A673 (cell line): ENCODE measurements at regions not wholly inside any gene's neighbourhood (a gene's known extent, or its start where the extent isn't known, plus 50 kb on each side); places are given as distances from the start of the nearest gene placed in this dataset.

ENCODE experiments used
- BruUV-seq: library from RNA; stranded (reverse); fragments of 400-500 nt; replicated peaks from 2 replicates; lab custom pipeline; 2021; lab: Mats Ljungman, UMichigan
- CTCF ChIA-PET: fragments of 300-600 bp; sonication (Branson Sonifier 250); formaldehyde crosslinking; loops from one replicate; lab custom pipeline; 2022; ENCODE audit warnings: antibody characterized with exemption; lab: Charles Lee
- POLR2A ChIA-PET: fragments of 300-600 bp; sonication (Branson Sonifier 250); formaldehyde crosslinking; loops from one replicate; lab custom pipeline; 2022; ENCODE audit warnings: antibody characterized with exemption; ENCODE audit not compliant: low non-redundant PET; lab: Charles Lee
- DNase-seq: peaks from one replicate; pipeline ENCODE4 v3.0.0-alpha.2; 2015; ENCODE audit warnings: low spot score
- H3K27ac ChIP-seq: fragments of 200-600 bp; sonication (generic); 2 replicates; pipeline ENCODE4 v1.5.1; 2016; ENCODE audit warnings: mixed run types, low read depth, mild to moderate bottlenecking, mixed read lengths, antibody characterized with exemption, low read length; ENCODE audit not compliant: poor library complexity, severe bottlenecking
- H3K27me3 ChIP-seq: fragments of 200-600 bp; sonication (generic); replicated peaks from 2 replicates; pipeline ENCODE4 v1.6.1; 2017; ENCODE audit warnings: mixed run types, low read depth, mild to moderate bottlenecking, mixed read lengths, antibody characterized with exemption, low read length; ENCODE audit not compliant: insufficient read depth, poor library complexity
- H3K36me3 ChIP-seq: fragments of 200-600 bp; sonication (generic); 2 replicates; pipeline ENCODE4 v1.6.1; 2016; ENCODE audit warnings: mixed run types, mild to moderate bottlenecking, mixed read lengths, antibody characterized with exemption, low read length; ENCODE audit not compliant: insufficient read depth, poor library complexity, severe bottlenecking
- H3K4me1 ChIP-seq: fragments of 200-600 bp; sonication (generic); 2 replicates; pipeline ENCODE4 v1.6.1; 2017; ENCODE audit warnings: mixed run types, mild to moderate bottlenecking, mixed read lengths, antibody characterized with exemption, low read length; ENCODE audit not compliant: insufficient read depth, poor library complexity, severe bottlenecking
- H3K4me3 ChIP-seq: fragments of 200-600 bp; sonication (generic); 2 replicates; pipeline ENCODE4 v1.5.1; 2016; ENCODE audit warnings: low read depth, mixed run types, mild to moderate bottlenecking, mixed read lengths, low read length; ENCODE audit not compliant: poor library complexity, severe bottlenecking
- H3K9me3 ChIP-seq: fragments of 200-600 bp; sonication (generic); 2 replicates; pipeline ENCODE4 v1.6.1; 2016; ENCODE audit warnings: mixed run types, low read depth, mild to moderate bottlenecking, mixed read lengths, antibody characterized with exemption, low read length; ENCODE audit not compliant: poor library complexity, severe bottlenecking
- CTCF ChIP-seq: fragments of 300-800, 200-600 bp; sonication (generic); conservative IDR thresholded peaks from 2 replicates; pipeline ENCODE4 v1.5.1; 2017; ENCODE audit warnings: low read depth, mild to moderate bottlenecking, antibody characterized with exemption, low read length, moderate library complexity, mixed read lengths
- EZH2 ChIP-seq: fragments of 200-600 bp; sonication (generic); IDR thresholded peaks from 2 replicates; pipeline ENCODE4 v1.6.1; 2017; ENCODE audit warnings: borderline replicate concordance, low read depth, mild to moderate bottlenecking, mixed read lengths, antibody characterized with exemption, low read length; ENCODE audit not compliant: poor library complexity, severe bottlenecking
- intact Hi-C: fragments of 100-400 bp; cut with micrococcal nuclease; formaldehyde crosslinking; loops from one replicate; pipeline ENCODE4 v1.10.0; 2022; ENCODE audit not compliant: unreplicated experiment

GRCh38 chr18:59065684-59066083 is 74.0 kb upstream of the SEC11C start:
- no peak for DNase-seq
- no peaks in the 10 kb centered on the region for H3K27me3 ChIP-seq
- H3K4me1 ChIP-seq, result peaks cover 2% of the 10 kb centered on the region
- ChIA-PET POLR2A (no interaction called here), CTCF (no interaction called here)
- intact Hi-C loops, result no loop called here
- BruUV-seq, result no TSS peak
- no peak overlapping the region for H3K4me3 ChIP-seq
- TF ChIP-seq CTCF (no peak), EZH2 (no peak)
- H3K9me3 ChIP-seq, result no peaks in the 10 kb centered on the region
- no peak overlapping the region for H3K27ac ChIP-seq
- H3K36me3 ChIP-seq, result no peaks in the 10 kb centered on the region

GRCh38 chr18:59067873-59068272 is 71.8 kb upstream of the SEC11C start:
- peaks cover 4% of the 10 kb centered on the region for H3K4me1 ChIP-seq
- TF ChIP-seq EZH2, result no peak
- TF ChIP-seq CTCF, result peak; percentile 71
- intact Hi-C loops, result no loop called here
- H3K4me3 ChIP-seq, result no peak overlapping the region
- DNase-seq, result peak; percentile 41
- H3K27ac ChIP-seq, result no peak overlapping the region
- H3K9me3 ChIP-seq, result no peaks in the 10 kb centered on the region
- no TSS peak for BruUV-seq
- no peaks in the 10 kb centered on the region for H3K36me3 ChIP-seq
- H3K27me3 ChIP-seq, result no peaks in the 10 kb centered on the region
- CTCF ChIA-PET, result interaction anchor here (1.0 kb wide), 1 partner anchor 299 kb away, joined by 3 read pairs; no protein-coding TSS in a partner anchor
- POLR2A ChIA-PET, result no interaction called here

- ChIA-PET POLR2A (no interaction called here), CTCF (interaction anchor here (0.6 to 1.0 kb wide), 2 partner anchors 187 to 300 kb away, joined by 3 read pairs; no protein-coding TSS in a partner anchor)
- no peaks in the 10 kb centered on the region for H3K9me3 ChIP-seq
- TF ChIP-seq CTCF (0 out of 2 replicates have a peak, but pooled peaks have one; percentile 31), EZH2 (no peak)
- H3K27ac ChIP-seq, result no peak overlapping the region
- H3K4me1 ChIP-seq, result peaks cover 4% of the 10 kb centered on the region
- H3K36me3 ChIP-seq, result no peaks in the 10 kb centered on the region
- intact Hi-C loops, result no loop called here
- no peak overlapping the region for H3K4me3 ChIP-seq
- no peak for DNase-seq
- no TSS peak for BruUV-seq
- H3K27me3 ChIP-seq, result no peaks in the 10 kb centered on the region
These were observed 71.2 kb upstream of the SEC11C start for GRCh38 chr18:59068276-59069071.
